ENCODE measurements at regions not wholly inside any gene's neighbourhood (a gene's known extent, or its start where the extent isn't known, plus 50 kb on each side); places are given as distances from the start of the nearest gene placed in this dataset.

GRCh38 chr6:56335726-56336125, 88.3 kb upstream of the COL21A1 start:
- TF ChIP-seq CTCF (IDR thresholded peaks at IDR 0.05; ENCODE audit: borderline replicate concordance, extremely low read depth, low read length, poor library complexity, severe bottlenecking) (no peak), EZH2 (IDR thresholded peaks at IDR 0.05; ENCODE audit: borderline replicate concordance, low read depth, low read length, severe bottlenecking) (no peak)
